HCT116 (cell line): ENCODE measurements at regions not wholly inside any gene's neighbourhood (a gene's known extent, or its start where the extent isn't known, plus 50 kb on each side); places are given as distances from the start of the nearest gene placed in this dataset.

ENCODE experiments used
- CTCF ChIP-seq, 3 experiments: fragments of 200-600 bp in 1 of 3; sonication (generic) in 1 of 3; IDR thresholded peaks in 2 of 3; conservative IDR thresholded peaks in 1 of 3; 2 replicates each; pipeline ENCODE4 v1.5.1; 2012 to 2017; ENCODE audit warnings: low read depth in 2 of 3, low read length in 2 of 3, antibody characterized with exemption in 1 of 3, borderline replicate concordance in 1 of 3, control low read depth in 1 of 3, mild to moderate bottlenecking in 1 of 3, mixed read lengths in 1 of 3, mixed run types in 1 of 3, moderate library complexity in 1 of 3; ENCODE audit not compliant: insufficient read depth in 1 of 3
- EGR1 ChIP-seq: IDR thresholded peaks from 2 replicates; pipeline ENCODE4 v1.6.1; 2012; ENCODE audit warnings: low read depth
- EZH2 ChIP-seq: fragments of 200-600 bp; sonication (generic); IDR thresholded peaks from 2 replicates; pipeline ENCODE4 v1.6.1; 2017; ENCODE audit warnings: antibody characterized with exemption, mixed run types
- EZH2phosphoT487 ChIP-seq: fragments of 200-600 bp; IDR thresholded peaks from 2 replicates; pipeline ENCODE4 v1.6.1; 2018; ENCODE audit warnings: antibody characterized with exemption, borderline replicate concordance
- RAD21 ChIP-seq: IDR thresholded peaks from 2 replicates; pipeline ENCODE4 v1.6.1; 2012; ENCODE audit warnings: low read depth, mild to moderate bottlenecking

GRCh38 chr17:70987867-70988340 is 818.6 kb downstream of the KCNJ2 start:
- TF ChIP-seq EZH2 (no peak), CTCF (IDR thresholded peaks at IDR 0.05 in 2 of 3, conservative IDR thresholded peaks at IDR 0.05 in 1 of 3; ENCODE audit: borderline replicate concordance in 1 of 3, insufficient read depth in 1 of 3, low read depth in 2 of 3, low read length in 2 of 3) (no peak), RAD21 (no peak), EGR1 (no peak), EZH2phosphoT487 (no peak)
